HG03521 (cell line): ENCODE measurements at regions not wholly inside any gene's neighbourhood (a gene's known extent, or its start where the extent isn't known, plus 50 kb on each side); places are given as distances from the start of the nearest gene placed in this dataset.

Source experiments
- ATAC-seq: cut with Tn5 transposase; IDR thresholded peaks from one replicate; pipeline ENCODE4 v1.9.1; 2021; ENCODE audit warnings: mild to moderate bottlenecking, moderate library complexity; ENCODE audit not compliant: unreplicated experiment

GRCh38 chr13:69450245-69450644, 657.4 kb upstream of the ATXN8OS start:
- no peak for ATAC-seq

- ATAC-seq, result no peak
Observed at GRCh38 chr13:69425235-69425634, 682.4 kb upstream of the ATXN8OS start.

GRCh38 chr13:69423844-69424243, 683.8 kb upstream of the ATXN8OS start:
- ATAC-seq, result no peak

- no peak for ATAC-seq
Observed at GRCh38 chr13:69418319-69418718, 689.3 kb upstream of the ATXN8OS start.

GRCh38 chr13:69410761-69411160, 696.9 kb upstream of the ATXN8OS start:
- ATAC-seq, result no peak

GRCh38 chr13:69391756-69392155, 715.9 kb upstream of the ATXN8OS start:
- no peak for ATAC-seq

GRCh38 chr13:69389899-69390298, 717.7 kb upstream of the ATXN8OS start:
- ATAC-seq, result no peak

- ATAC-seq, result no peak
Observed at GRCh38 chr13:69373747-69374425, 733.7 kb upstream of the ATXN8OS start.

GRCh38 chr13:69363360-69363759, 744.3 kb upstream of the ATXN8OS start:
- no peak for ATAC-seq

- no peak for ATAC-seq
Observed at GRCh38 chr13:69331245-69331644, 776.4 kb upstream of the ATXN8OS start.

GRCh38 chr13:69324090-69324886, 783.3 kb upstream of the ATXN8OS start:
- ATAC-seq, result no peak

GRCh38 chr13:69319656-69320055, 788.0 kb upstream of the ATXN8OS start:
- ATAC-seq, result no peak

- no peak for ATAC-seq
Observed at GRCh38 chr13:69315039-69315438, 792.6 kb upstream of the ATXN8OS start.

GRCh38 chr13:69306766-69307165, 800.9 kb upstream of the ATXN8OS start:
- ATAC-seq, result no peak

GRCh38 chr13:69300131-69300530, 807.5 kb upstream of the ATXN8OS start:
- ATAC-seq, result no peak

GRCh38 chr13:69296130-69296529, 811.5 kb upstream of the ATXN8OS start:
- no peak for ATAC-seq

GRCh38 chr13:69292789-69293425, 814.7 kb upstream of the ATXN8OS start:
- ATAC-seq, result no peak

GRCh38 chr13:69291292-69291906, 816.2 kb upstream of the ATXN8OS start:
- no peak for ATAC-seq

GRCh38 chr13:69288026-69288425, 819.6 kb upstream of the ATXN8OS start:
- ATAC-seq, result no peak

- ATAC-seq, result no peak
Observed at GRCh38 chr13:69287050-69287698, 820.5 kb upstream of the ATXN8OS start.

GRCh38 chr13:69283837-69284236, 823.8 kb upstream of the ATXN8OS start:
- ATAC-seq, result no peak
